ENCODE measurements at regions not wholly inside any gene's neighbourhood (a gene's known extent, or its start where the extent isn't known, plus 50 kb on each side); places are given as distances from the start of the nearest gene placed in this dataset.
"Not testable (repeated sequence)": the region's sequence is repeated elsewhere in the genome, so short reads cannot be mapped to it uniquely, and the experiment has no call there.

GRCh38 chrX:64698317-64698716 lies 277.9 kb downstream of the ZC4H2 start:
- Histone ChIP-seq H4K20me1 (ENCODE audit: insufficient read depth, low read length) (no peaks in the 10 kb centered on the region), H3K9ac (ENCODE audit: low read depth, low read length) (no peak overlapping the region), H3K27ac (ENCODE audit: low read length) (no peak overlapping the region), H3K9me3 (ENCODE audit: insufficient read depth, low read length, severe bottlenecking) (no peaks in the 10 kb centered on the region), H3K4me1 (ENCODE audit: insufficient read depth, low read length) (no peaks in the 10 kb centered on the region), H3K4me3 (ENCODE audit: low read depth in 1 of 2, low read length in 2 of 2) (no peak overlapping the region), H2AFZ (ENCODE audit: low read depth, low read length) (no peak overlapping the region), H3K27me3 (ENCODE audit: insufficient read depth, low read length, poor library complexity) (no peaks in the 10 kb centered on the region), H3K79me2 (ENCODE audit: insufficient read depth, low read length) (no peaks in the 10 kb centered on the region), H3K4me2 (ENCODE audit: insufficient read depth, low read length) (no peak overlapping the region), H3K36me3 (ENCODE audit: insufficient read depth, low read length) (no peaks in the 10 kb centered on the region)
- ATAC-seq (ENCODE audit: insufficient read depth, low read depth) (no peak), DNase-seq (no peak)
- no peak for TF ChIP-seq CTCF (IDR thresholded peaks at IDR 0.05; ENCODE audit: borderline replicate concordance, extremely low read depth, low read length, poor library complexity, severe bottlenecking)
- no peak for TF ChIP-seq EZH2 (IDR thresholded peaks at IDR 0.05; ENCODE audit: borderline replicate concordance, low read depth, low read length, severe bottlenecking)

- H3K4me2 ChIP-seq (ENCODE audit: insufficient read depth, low read length); H3K9ac ChIP-seq (ENCODE audit: low read depth, low read length); H3K27ac ChIP-seq (ENCODE audit: low read length); H4K20me1 ChIP-seq (ENCODE audit: insufficient read depth, low read length); H3K36me3 ChIP-seq (ENCODE audit: insufficient read depth, low read length); H3K79me2 ChIP-seq (ENCODE audit: insufficient read depth, low read length); DNase-seq; H3K4me3 ChIP-seq (ENCODE audit: low read depth in 1 of 2, low read length in 2 of 2); H3K27me3 ChIP-seq (ENCODE audit: insufficient read depth, low read length, poor library complexity); H3K9me3 ChIP-seq (ENCODE audit: insufficient read depth, low read length, severe bottlenecking); H2AFZ ChIP-seq (ENCODE audit: low read depth, low read length); H3K4me1 ChIP-seq (ENCODE audit: insufficient read depth, low read length); ATAC-seq (ENCODE audit: insufficient read depth, low read depth): not testable (repeated sequence)
Measured at GRCh38 chrX:64695372-64695771, 280.9 kb downstream of the ZC4H2 start.

GRCh38 chrX:64662876-64663275 lies 267.6 kb upstream of the MTMR8 start:
- H3K4me3 ChIP-seq (ENCODE audit: low read depth in 1 of 2, low read length in 2 of 2), result no peak overlapping the region
- H3K27me3 ChIP-seq (ENCODE audit: insufficient read depth, low read length, poor library complexity), result no peaks in the 10 kb centered on the region
- H3K79me2 ChIP-seq (ENCODE audit: insufficient read depth, low read length), result no peaks in the 10 kb centered on the region
- no peaks in the 10 kb centered on the region for H3K36me3 ChIP-seq (ENCODE audit: insufficient read depth, low read length)
- no peaks in the 10 kb centered on the region for H3K4me1 ChIP-seq (ENCODE audit: insufficient read depth, low read length)
- H3K4me2 ChIP-seq (ENCODE audit: insufficient read depth, low read length), result no peak overlapping the region
- no peak overlapping the region for H3K9ac ChIP-seq (ENCODE audit: low read depth, low read length)
- no peaks in the 10 kb centered on the region for H3K9me3 ChIP-seq (ENCODE audit: insufficient read depth, low read length, severe bottlenecking)
- no peak overlapping the region for H2AFZ ChIP-seq (ENCODE audit: low read depth, low read length)
- DNase-seq (no peak), ATAC-seq (ENCODE audit: insufficient read depth, low read depth) (no peak)
- no peaks in the 10 kb centered on the region for H4K20me1 ChIP-seq (ENCODE audit: insufficient read depth, low read length)
- TF ChIP-seq CTCF (IDR thresholded peaks at IDR 0.05; ENCODE audit: borderline replicate concordance, extremely low read depth, low read length, poor library complexity, severe bottlenecking), result no peak
- no peak for TF ChIP-seq EZH2 (IDR thresholded peaks at IDR 0.05; ENCODE audit: borderline replicate concordance, low read depth, low read length, severe bottlenecking)
- no peak overlapping the region for H3K27ac ChIP-seq (ENCODE audit: low read length)

- not testable (repeated sequence) for H4K20me1 ChIP-seq (ENCODE audit: insufficient read depth, low read length); H3K27ac ChIP-seq (ENCODE audit: low read length); H3K4me2 ChIP-seq (ENCODE audit: insufficient read depth, low read length); ATAC-seq (ENCODE audit: insufficient read depth, low read depth); H3K4me1 ChIP-seq (ENCODE audit: insufficient read depth, low read length); H3K9me3 ChIP-seq (ENCODE audit: insufficient read depth, low read length, severe bottlenecking); DNase-seq; H2AFZ ChIP-seq (ENCODE audit: low read depth, low read length); H3K9ac ChIP-seq (ENCODE audit: low read depth, low read length); H3K4me3 ChIP-seq (ENCODE audit: low read depth in 1 of 2, low read length in 2 of 2); H3K27me3 ChIP-seq (ENCODE audit: insufficient read depth, low read length, poor library complexity); H3K36me3 ChIP-seq (ENCODE audit: insufficient read depth, low read length); H3K79me2 ChIP-seq (ENCODE audit: insufficient read depth, low read length)
Measured at GRCh38 chrX:64657229-64657628, 262.0 kb upstream of the MTMR8 start.

Data from DND-41 (cell line).